Gastrocnemius medialis (tissue), 4 donors: ENCODE measurements at regions not wholly inside any gene's neighbourhood (a gene's known extent, or its start where the extent isn't known, plus 50 kb on each side); places are given as distances from the start of the nearest gene placed in this dataset.
"Not testable (repeated sequence)": the region's sequence is repeated elsewhere in the genome, so short reads cannot be mapped to it uniquely, and the experiment has no call there.

ENCODE experiments used
- ATAC-seq, 2 donors: fragments of 150-250 bp; one replicate each; pipeline ENCODE4 v1.9.1; 2016
- DNase-seq, 2 donors: peaks; one replicate each; pipeline ENCODE4 v3.0.0-alpha.2; 2019
- H3K27ac ChIP-seq, 4 donors: fragments of 200-600 bp; sonication (generic); 1 replicate in 1 of 4; 2 replicates in 3 of 4; pipeline ENCODE4 v1.5.1; 2016 to 2018; ENCODE audit warnings: mild to moderate bottlenecking in 2 of 4, moderate library complexity in 1 of 4
- H3K27me3 ChIP-seq, 3 donors: fragments of 200-600 bp; sonication (generic) in 2 of 3; 1 replicate in 1 of 3; 2 replicates in 2 of 3; pipeline versions ENCODE4 v1.5.1 to v1.6.0; 2016 to 2019; ENCODE audit warnings: mild to moderate bottlenecking in 1 of 3, moderate library complexity in 1 of 3
- H3K36me3 ChIP-seq, 2 donors: fragments of 200-600 bp; sonication (generic) in 1 of 2; one replicate each; pipeline ENCODE4 v1.5.1; 2017 to 2018
- H3K4me1 ChIP-seq, 2 donors: fragments of 200-600 bp; sonication (generic) in 1 of 2; one replicate each; pipeline ENCODE4 v1.5.1; 2016 to 2017; ENCODE audit warnings: mild to moderate bottlenecking in 2 of 2
- H3K4me3 ChIP-seq, 4 donors: fragments of 200-600 bp; sonication (generic) in 3 of 4; 1 replicate in 1 of 4; 2 replicates in 3 of 4; pipeline ENCODE4 v1.5.1; 2016 to 2019; ENCODE audit warnings: mild to moderate bottlenecking in 2 of 4
- H3K9me3 ChIP-seq, 3 donors: fragments of 200-600 bp; sonication (generic) in 2 of 3; 1 replicate in 1 of 3; 2 replicates in 2 of 3; pipeline ENCODE4 v1.5.1; 2016 to 2019
- POLR2A ChIP-seq, 2 donors: fragments of 450-650 bp; IDR thresholded peaks; one replicate each; pipeline ENCODE4 v1.6.1; 2017; ENCODE audit warnings: antibody characterized with exemption in 2 of 2, mild to moderate bottlenecking in 2 of 2, moderate library complexity in 2 of 2
- in situ Hi-C, 4 donors: fragments of 200-750 bp; cut with MboI; loops; one replicate each; pipeline versions ENCODE4 v1.15.0 to v1.8.0; 2017; ENCODE audit warnings: low sequenced_read_pairs in 4 of 4
- intact Hi-C: fragments of 100-400 bp; cut with DNase I; formaldehyde crosslinking; loops from one replicate; pipeline ENCODE4 v1.15.1; 2023; ENCODE audit warnings: low total_unique reads
- TF ChIP-seq, protein P1 (sequence below), 5 experiments: fragments of 450-650 bp in 3 of 5; fragments of 200-600 bp in 2 of 5; sonication (generic) in 2 of 5; IDR thresholded peaks in 4 of 5; conservative IDR thresholded peaks in 1 of 5; 1 replicate in 4 of 5; 2 replicates in 1 of 5; pipeline ENCODE4 v1.5.1; 2016 to 2019; ENCODE audit warnings: antibody characterized with exemption in 5 of 5, mild to moderate bottlenecking in 3 of 5, moderate library complexity in 3 of 5

DNA sequence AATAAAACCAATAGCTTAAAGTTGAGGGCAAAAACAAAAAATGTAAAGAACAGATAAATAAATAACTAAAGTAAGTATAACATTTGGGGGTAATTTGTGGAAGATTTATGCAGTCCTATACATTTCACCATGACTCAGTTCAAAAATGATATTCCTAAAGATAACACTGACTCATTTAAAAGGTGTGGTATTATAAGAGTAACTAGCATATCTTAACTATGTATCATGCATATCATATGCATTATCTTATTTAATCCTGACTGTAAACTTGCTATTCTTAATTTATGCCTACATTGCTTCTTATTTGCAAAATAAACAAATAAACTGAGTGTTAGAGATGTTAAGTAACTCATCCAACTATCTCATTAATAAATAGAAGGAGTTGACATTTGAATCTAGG lies 726.5 kb upstream of the PKDCC start:
- Histone ChIP-seq H3K4me3 (no peak overlapping the region), H3K27ac (no peak overlapping the region), H3K9me3 (no peaks in the 10 kb centered on the region), H3K36me3 (no peaks in the 10 kb centered on the region), H3K4me1 (no peaks in the 10 kb centered on the region), H3K27me3 (no peaks in the 10 kb centered on the region)
- no peak for TF ChIP-seq POLR2A (IDR thresholded peaks at IDR 0.05)
- TF ChIP-seq, protein P1, sequence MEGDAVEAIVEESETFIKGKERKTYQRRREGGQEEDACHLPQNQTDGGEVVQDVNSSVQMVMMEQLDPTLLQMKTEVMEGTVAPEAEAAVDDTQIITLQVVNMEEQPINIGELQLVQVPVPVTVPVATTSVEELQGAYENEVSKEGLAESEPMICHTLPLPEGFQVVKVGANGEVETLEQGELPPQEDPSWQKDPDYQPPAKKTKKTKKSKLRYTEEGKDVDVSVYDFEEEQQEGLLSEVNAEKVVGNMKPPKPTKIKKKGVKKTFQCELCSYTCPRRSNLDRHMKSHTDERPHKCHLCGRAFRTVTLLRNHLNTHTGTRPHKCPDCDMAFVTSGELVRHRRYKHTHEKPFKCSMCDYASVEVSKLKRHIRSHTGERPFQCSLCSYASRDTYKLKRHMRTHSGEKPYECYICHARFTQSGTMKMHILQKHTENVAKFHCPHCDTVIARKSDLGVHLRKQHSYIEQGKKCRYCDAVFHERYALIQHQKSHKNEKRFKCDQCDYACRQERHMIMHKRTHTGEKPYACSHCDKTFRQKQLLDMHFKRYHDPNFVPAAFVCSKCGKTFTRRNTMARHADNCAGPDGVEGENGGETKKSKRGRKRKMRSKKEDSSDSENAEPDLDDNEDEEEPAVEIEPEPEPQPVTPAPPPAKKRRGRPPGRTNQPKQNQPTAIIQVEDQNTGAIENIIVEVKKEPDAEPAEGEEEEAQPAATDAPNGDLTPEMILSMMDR (IDR thresholded peaks at IDR 0.05 in 4 of 5, conservative IDR thresholded peaks at IDR 0.05 in 1 of 5), result no peak
- intact Hi-C loops, result no loop called here
- ATAC-seq (no peak), DNase-seq (no peak)
- in situ Hi-C loops, result no loop called here

DNA sequence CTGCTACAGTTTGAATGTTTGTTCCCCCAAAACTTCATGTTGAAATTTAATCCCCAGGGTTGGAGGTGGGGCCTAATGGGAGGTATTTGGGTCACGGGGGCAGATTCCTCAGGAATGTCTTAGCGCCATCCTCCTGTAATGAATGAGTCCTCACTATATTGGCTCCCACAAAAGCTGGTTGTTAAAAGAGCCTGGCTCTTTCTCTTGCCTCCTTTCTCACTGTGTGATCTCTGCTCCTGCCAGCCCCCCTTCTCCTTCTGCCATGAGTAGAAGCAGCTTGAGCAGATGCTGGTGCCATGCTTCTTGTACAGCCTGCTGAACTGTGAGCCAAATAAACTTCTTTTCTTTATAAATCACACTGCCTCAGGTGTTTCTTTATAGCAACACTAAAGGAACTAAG lies 721.0 kb upstream of the PKDCC start:
- Histone ChIP-seq H3K4me3 (no peak overlapping the region), H3K27me3 (no peaks in the 10 kb centered on the region), H3K9me3 (no peaks in the 10 kb centered on the region), H3K36me3 (no peaks in the 10 kb centered on the region), H3K27ac (no peak overlapping the region), H3K4me1 (no peaks in the 10 kb centered on the region)
- intact Hi-C loops (no loop called here), in situ Hi-C loops (no loop called here)
- DNase-seq (no peak), ATAC-seq (no peak)
- no peak for TF ChIP-seq POLR2A (IDR thresholded peaks at IDR 0.05)
- TF ChIP-seq, protein P1 (IDR thresholded peaks at IDR 0.05 in 4 of 5, conservative IDR thresholded peaks at IDR 0.05 in 1 of 5), result no peak

DNA sequence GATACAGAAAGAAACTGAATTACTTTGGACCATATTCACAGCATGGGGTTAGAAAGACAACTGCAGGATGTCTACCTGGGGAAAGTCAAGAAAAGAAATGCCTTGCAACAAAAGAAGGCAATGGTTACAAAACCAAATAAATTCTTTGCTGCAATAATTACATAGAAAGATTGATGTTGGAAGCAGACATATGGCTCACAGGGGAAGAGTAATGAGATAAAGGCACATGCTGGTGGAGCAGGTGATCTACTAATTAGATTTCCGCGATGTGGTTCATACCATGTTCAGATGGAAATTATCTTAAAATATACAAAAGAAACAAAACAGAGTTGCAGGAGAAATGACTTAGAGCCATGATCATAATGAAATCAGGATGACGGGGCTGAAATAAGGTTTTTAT lies 718.8 kb upstream of the PKDCC start:
- TF ChIP-seq, protein P1 (IDR thresholded peaks at IDR 0.05 in 4 of 5, conservative IDR thresholded peaks at IDR 0.05 in 1 of 5), result no peak
- TF ChIP-seq POLR2A (IDR thresholded peaks at IDR 0.05), result no peak
- ATAC-seq, result no peak
- Histone ChIP-seq H3K27me3 (no peaks in the 10 kb centered on the region), H3K27ac (no peak overlapping the region), H3K36me3 (no peaks in the 10 kb centered on the region), H3K9me3 (no peaks in the 10 kb centered on the region), H3K4me3 (no peak overlapping the region), H3K4me1 (no peaks in the 10 kb centered on the region)
- DNase-seq, result no peak
- in situ Hi-C loops (no loop called here), intact Hi-C loops (no loop called here)

DNA sequence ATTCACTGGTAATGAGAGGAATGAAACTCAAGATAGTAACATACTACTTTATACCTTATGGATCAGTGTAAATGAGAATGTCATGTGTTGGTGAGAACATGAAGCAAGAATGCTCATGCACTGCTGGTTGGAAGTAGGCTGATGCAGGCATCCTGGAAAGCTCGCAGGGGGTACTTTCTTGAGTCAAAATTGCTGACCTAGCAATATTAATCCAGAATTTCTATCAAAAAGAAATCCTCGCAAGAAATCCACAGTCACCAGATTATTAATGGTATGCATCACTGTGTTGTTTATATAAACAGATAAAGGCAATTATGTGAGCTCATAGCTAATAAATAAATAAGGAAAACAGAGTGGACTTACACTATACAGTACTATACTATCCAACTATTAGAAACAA lies 713.7 kb upstream of the PKDCC start:
- H3K4me1 ChIP-seq, result no peaks in the 10 kb centered on the region
- H3K36me3 ChIP-seq, result no peaks in the 10 kb centered on the region
- no peak overlapping the region for H3K4me3 ChIP-seq
- no peaks in the 10 kb centered on the region for H3K9me3 ChIP-seq
- intact Hi-C loops, result no loop called here
- ATAC-seq, result no peak
- TF ChIP-seq, protein P1 (IDR thresholded peaks at IDR 0.05 in 4 of 5, conservative IDR thresholded peaks at IDR 0.05 in 1 of 5), result no peak
- no peak for TF ChIP-seq POLR2A (IDR thresholded peaks at IDR 0.05)
- no peak for DNase-seq
- in situ Hi-C loops, result no loop called here
- H3K27me3 ChIP-seq, result no peaks in the 10 kb centered on the region
- no peak overlapping the region for H3K27ac ChIP-seq

DNA sequence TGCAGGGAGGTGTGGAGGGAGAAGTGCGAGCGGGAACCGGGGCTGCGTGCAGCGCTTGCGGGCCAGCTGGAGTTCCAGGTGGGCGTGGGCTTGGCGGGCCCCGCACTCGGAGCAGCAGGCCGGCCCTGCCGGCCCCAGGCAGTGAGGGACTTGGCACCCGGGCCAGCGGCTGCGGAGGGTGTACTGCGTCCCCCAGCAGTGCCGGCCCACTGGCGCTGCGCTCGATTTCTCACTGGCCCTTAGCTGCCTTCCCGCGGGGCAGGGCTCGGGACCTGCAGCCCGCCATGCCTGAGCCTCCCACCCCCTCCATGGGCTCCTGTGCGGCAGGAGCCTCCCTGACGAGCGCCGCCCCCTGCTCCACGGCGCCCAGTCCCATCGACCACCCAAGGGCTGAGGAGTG lies 712.2 kb upstream of the PKDCC start:
- H3K9me3 ChIP-seq, H3K27me3 ChIP-seq, ATAC-seq, H3K27ac ChIP-seq, H3K4me3 ChIP-seq, intact Hi-C loops, DNase-seq, H3K36me3 ChIP-seq, H3K4me1 ChIP-seq, in situ Hi-C loops: not testable (repeated sequence)
